Right kidney (tissue), 1 donor: ENCODE measurements at regions not wholly inside any gene's neighbourhood (a gene's known extent, or its start where the extent isn't known, plus 50 kb on each side); places are given as distances from the start of the nearest gene placed in this dataset.
"Not testable (repeated sequence)": the region's sequence is repeated elsewhere in the genome, so short reads cannot be mapped to it uniquely, and the experiment has no call there.

Experiments used
- DNase-seq: peaks from one replicate; pipeline ENCODE4 v3.0.0-alpha.2; 2016

DNA sequence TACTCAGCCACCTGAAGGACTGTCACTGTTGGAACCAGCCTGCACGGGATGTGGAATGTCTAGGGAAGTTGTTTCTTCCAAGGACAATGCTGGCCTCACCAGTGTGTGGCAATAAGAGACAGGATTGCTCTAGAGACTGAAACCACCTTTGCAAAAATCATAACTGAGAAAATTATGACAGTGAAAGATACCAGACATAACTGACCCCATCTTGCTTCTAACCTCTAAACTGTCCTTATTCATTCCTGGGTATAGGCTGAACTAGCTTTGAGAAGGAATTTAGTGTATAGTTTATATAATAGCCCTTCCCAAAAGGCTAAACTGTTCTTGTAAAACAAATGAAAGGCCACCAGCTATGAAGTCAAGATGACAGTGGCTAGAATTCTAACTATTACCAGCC is 83.6 kb downstream of the IER5 start:
- DNase-seq = no peak

DNA sequence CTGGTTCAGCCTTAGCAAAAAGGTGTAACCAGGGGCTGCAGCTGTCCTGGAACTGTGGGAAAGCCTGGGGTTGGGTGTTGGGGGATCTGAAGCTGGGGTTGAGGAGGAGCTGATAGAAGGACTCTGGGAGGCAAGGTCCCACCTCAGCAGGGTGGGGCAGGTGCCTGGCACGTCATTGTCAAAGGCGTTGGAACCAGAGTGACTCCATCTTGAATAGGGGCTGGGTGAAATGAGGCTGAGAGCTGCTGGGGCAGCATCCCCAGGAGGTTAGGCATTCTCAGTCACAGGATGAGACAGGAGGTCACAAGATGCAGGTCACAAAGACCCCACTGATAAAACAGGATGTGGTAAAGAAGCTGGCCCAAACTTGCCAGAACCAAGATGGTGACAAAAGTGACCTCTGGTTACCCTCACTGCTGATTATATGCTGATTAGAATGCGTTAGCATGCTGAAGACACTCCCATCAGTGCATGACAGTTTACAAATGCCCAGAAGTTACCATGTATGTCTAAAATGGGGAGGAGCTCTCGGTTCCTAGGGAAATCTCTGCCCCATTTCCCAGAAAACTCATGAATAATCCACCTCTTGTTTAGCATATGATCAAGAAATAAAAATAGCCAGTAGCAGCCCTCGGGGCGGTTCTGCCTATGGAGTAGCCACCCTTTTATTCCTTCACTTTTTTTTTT is 85.4 kb downstream of the IER5 start:
- DNase-seq = no peak

DNA sequence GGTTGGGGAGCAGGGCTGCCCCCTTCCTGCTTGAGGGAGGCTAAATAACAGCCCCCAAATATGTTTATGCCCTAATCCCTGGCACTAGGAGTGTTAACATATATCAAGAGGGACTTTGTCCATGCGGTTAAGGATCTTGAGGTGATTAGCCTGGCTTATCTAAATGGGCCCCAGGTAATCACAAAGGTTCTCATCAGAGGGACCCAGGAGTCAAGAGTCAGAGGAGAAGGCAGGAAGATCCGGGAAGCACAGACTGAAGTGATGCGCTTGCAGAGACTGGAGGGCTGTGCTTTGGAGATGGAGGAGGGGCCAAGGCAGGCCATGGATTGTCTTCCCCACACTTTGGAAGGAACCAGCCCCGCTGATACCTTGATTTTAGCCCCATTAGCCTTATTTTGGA is 86.4 kb downstream of the IER5 start:
- no peak for DNase-seq

GRCh38 chr1:181175356-181175910 is 86.9 kb downstream of the IER5 start:
- no peak for DNase-seq

GRCh38 chr1:181175955-181176354 is 87.5 kb downstream of the IER5 start:
- DNase-seq = no peak

- no peak for DNase-seq
Observed at GRCh38 chr1:181178241-181178879, 89.9 kb downstream of the IER5 start.

- peak; percentile 33 for DNase-seq
Observed at GRCh38 chr1:181179279-181179986, 90.9 kb downstream of the IER5 start.

DNA sequence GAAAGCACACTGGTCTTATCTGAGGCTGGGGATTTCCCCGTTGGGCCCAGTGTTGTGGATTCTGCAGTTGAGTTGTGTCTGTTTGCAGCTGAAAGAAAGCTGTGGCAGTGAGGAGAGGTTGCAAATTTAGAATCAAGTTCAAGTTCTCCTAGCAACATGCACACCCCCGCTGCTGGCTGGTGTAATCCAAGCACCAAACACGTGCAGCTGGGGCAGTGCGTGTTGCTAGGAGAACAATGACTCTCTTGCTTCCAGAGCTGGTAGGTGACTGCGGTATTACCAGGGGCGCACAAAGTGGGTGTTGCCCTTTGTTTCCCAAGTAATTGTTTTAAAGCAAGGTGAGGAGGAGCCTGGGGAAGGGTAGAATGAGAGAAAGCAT is 91.5 kb downstream of the IER5 start:
- DNase-seq = peak; percentile 33

DNA sequence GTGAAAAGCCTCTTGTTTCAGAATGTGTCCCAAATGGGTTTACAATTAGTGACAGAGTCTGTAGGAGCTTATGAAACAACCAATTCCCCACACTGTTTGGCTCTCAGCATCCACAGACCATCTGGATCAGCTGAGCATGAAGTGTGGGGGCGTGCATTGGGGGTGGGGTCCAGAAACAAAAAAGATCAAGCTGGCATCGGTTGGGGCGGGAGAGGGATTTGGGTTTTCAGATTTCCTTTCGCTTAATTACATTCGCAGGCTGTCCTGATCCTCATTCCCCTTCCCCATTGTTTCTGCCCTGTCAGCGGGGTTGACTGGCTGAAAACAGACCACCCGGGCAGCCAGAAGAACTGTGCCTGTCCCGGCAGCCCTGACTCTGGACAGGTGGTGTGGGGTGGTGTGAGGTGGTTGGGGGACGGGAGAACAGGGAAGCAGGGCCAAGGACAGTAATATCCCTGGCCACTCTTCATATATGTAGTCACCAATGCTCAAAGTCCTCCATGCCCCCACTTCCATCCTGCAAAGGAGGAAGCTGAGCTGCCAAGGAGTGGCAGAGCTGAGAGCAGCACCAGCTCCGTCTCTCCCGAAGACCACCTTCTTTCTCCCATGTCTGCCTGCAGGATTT is 92.0 kb downstream of the IER5 start:
- peak; percentile 36 for DNase-seq

DNA sequence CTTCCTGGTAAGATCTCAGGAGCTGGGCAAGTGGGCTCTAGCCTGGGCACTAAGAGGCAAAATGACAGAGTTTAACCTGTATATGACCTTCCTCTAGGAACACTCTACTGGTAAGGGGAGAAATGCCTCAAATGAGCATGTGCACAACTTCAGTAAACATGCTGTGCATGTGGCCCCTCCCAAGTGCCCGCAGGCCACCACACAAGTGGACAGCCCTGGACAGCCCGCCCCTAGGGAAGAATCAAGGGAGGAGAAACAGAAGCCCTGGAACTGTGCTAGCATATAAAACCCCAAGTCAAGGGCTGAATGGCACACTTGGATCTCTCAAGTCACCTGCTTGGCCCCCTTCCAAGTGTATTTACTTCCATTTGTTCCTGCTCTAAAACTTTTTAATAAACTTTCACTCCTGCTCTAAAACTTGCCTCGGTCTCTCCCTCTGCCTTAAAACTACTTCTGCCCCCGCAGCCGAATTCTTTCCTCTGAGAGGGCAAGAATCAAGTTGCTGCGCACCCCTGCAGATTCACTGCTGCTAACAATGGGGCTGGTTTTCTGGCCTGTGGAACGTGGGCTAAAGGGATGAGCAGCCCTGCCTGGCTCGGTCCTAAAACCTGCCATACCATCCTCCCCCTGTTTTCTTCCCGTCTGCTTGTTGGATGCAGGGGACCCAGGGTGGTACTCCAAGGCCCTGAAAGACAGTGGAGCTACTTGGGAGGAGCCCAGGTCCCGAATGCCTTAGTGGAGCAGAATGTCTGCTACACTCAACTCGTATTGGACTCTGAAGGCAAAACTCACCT is 93.5 kb downstream of the IER5 start:
- DNase-seq = no peak

DNA sequence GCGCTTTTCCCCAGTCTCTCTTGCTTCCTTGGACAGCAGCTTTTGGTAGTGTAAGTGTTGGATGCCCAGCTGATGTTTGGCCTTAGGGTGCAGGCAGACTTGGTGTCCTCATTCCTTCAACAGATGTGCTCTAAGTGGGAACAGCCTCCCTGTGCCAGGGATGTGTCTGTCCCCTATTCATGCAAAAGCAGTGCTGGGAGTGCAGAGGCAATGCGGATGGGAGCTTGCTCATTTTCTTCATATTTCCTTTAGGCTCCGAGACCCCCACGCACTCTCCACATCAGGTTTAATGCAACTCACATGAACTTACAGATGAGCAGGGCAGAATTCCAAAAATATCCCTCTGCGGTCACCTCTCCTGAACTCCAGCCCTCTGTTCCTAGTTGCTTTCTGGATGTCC is 96.1 kb downstream of the IER5 start:
- DNase-seq = no peak

- DNase-seq = no peak
Observed at GRCh38 chr1:181185461-181185860, 97.0 kb downstream of the IER5 start.

GRCh38 chr1:181186133-181186532 is 97.6 kb downstream of the IER5 start:
- not testable (repeated sequence) for DNase-seq

DNA sequence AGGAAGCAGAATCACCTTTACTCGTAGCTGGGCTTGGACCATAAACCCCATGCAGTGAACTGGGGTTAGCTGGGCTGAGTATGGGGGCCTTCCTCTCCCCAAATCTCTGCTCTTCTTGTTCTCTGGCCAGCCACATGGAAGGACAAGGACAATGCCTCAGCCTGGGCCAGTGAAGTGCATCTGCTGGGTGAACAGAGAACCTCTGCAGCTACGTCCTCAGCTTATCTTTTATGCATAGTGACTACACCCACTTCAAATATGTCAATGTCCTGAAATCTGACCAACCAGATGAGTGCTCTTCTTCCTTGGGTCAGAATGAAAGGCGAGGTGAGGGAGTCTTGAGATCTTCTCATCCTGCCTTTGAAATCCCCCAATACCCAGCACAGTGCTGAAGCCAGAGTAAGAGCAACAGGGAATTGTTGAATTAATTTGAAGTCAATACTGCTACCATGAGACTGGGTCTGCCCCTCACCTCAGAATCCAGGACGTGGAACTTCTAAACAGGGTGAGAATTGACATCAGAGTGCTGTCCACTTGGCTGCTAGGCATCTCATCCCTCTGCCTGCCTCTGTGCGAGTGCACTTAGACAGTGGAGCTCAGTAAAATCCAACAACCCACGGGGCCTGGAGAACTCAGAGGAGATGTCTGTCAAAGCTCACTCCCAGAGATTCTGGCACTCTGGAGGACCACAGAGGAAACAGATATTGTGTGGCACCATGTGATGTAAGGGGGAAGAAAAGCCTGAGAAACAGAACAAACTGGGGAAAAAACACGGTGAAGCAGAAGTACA is 99.0 kb downstream of the IER5 start:
- no peak for DNase-seq

DNA sequence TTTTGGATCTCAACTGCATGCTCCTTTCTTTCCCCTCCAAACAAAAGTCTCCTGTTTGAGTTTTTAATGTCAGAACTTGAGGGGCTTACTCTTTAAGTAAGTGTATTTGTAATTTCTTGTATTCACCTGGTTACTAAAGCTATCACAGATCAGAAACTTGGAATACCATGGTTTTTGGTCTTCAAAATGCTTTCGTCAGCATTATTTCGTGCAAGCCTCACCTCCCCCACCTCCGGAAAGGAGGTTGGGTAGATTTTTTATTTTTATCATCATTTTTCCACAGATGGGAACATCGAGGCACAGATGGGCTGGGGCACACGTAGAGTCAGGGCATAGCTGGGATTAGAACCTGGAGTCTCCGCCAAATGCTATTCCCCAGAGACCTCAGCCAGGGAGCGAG is 100.7 kb downstream of the IER5 start:
- no peak for DNase-seq

DNA sequence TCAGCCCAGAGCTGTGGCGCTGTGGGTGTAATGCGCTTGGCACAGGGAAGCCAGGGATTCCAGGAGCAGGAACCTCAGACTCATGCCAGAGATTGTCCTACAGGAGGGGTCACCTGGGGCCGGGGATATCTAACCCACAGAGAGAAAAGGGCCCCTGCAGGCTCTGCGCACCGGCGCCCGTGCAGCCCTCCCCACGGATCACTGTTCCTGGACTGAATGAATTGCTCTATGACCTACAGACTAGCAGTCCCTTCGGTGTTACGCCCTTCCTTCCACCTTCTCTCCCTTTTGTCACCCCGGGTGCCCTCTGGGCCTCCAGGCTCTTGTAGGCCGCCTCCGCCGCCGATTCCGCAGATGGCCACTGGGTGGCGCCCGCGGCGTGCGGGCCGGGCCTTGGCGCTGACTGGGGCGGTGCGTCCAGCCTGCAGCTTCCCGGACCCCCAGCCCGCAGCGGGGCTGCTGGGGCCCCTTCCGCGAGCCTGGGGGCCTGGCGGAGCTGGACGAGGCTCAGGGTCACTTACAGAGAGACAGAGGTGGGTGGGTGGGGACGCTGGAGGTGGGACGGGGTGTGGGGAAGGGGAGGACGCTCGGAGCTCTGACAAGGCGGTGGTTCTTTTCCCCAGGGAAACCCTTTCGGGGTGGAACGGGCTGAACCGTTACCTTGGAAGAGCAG is 101.3 kb downstream of the IER5 start:
- peak; percentile 71 for DNase-seq

DNA sequence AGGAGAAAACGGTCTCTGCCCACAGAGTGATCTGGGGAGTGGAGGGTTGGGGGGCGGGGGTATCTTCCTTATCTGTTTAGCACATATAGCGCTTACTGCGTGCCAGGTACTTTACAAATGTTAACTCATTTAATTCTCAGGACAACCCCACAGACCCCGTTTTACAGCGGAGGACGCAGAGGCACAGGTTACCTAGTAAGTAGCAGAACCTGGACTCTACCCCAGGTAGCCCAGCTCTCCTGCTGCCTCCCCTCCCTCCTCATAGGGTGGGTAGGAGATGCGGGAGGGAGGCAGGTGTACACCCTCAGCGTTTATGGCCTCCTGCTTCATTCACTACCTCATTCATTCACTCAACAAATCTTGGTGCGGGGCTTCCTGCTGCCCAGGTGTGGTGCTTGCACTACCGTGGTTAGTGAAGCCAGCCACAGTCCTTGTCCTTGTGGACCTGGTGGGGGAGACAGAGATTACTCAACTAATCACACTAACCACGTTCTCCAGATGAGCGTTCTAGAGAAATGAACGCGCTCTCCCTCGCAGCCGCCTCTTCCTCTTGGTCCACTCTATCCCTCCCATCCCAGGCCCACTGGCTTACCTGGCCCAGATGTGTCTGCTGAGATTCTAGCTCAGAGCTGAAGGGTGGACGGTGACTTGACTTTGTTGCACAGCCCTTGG is 102.0 kb downstream of the IER5 start:
- DNase-seq = no peak

GRCh38 chr1:181191494-181192040 is 103.1 kb downstream of the IER5 start:
- no peak for DNase-seq

DNA sequence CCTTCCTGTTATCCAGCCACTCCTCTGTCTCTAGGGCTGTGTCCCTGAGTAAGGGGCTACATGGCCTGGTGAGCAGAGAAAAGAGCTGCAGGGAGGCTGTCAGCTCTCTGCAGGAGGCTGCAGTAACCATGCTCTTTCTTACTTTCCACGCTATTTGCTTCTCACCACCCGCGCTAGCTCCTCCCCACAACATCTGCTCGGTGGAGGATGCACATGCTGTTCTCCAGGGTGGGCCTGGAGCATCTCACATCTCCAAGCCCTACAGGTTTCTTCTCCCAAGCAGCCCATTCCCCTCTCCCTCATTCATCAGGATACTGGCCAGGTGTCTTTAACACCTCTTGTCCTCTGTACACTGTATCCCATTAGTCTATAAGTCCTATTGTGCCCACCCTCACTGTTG is 103.8 kb downstream of the IER5 start:
- DNase-seq = no peak
